ENCODE measurements at regions not wholly inside any gene's neighbourhood (a gene's known extent, or its start where the extent isn't known, plus 50 kb on each side); places are given as distances from the start of the nearest gene placed in this dataset.
A peak's percentile ranks its signal among the peaks of the same experiment; 100 is the strongest.

DNA sequence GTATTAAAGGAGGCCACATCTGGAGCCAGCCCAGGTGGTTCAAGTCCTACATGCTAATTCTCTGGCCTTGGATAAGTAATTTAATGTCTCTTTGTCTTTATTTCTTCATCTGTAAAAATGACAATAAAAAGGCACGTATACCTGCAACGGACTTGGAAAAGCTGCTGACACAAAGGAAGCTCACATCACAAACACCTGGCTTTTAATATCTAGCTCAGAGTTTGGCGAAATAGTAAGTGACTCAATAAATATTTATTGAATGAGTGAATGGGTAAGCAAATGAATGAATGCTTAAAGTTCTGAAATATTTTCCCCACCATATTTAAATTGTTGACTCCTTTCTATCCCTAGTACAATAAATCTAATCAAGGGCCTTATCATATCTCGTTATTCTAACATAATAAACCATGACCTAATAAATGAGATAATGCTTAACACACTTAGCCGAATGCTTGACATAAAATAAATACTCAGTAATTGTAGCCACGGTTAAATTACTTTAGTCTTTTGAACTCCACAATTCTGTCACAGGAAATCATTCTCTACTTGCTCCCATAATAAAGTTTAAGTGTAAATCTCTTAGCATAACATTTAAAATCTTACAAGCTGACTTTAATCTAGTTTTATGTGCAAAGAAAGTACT lies 74.7 kb upstream of the PALMD start:
- no peak for DNase-seq (ENCODE audit: low spot score)

DNA sequence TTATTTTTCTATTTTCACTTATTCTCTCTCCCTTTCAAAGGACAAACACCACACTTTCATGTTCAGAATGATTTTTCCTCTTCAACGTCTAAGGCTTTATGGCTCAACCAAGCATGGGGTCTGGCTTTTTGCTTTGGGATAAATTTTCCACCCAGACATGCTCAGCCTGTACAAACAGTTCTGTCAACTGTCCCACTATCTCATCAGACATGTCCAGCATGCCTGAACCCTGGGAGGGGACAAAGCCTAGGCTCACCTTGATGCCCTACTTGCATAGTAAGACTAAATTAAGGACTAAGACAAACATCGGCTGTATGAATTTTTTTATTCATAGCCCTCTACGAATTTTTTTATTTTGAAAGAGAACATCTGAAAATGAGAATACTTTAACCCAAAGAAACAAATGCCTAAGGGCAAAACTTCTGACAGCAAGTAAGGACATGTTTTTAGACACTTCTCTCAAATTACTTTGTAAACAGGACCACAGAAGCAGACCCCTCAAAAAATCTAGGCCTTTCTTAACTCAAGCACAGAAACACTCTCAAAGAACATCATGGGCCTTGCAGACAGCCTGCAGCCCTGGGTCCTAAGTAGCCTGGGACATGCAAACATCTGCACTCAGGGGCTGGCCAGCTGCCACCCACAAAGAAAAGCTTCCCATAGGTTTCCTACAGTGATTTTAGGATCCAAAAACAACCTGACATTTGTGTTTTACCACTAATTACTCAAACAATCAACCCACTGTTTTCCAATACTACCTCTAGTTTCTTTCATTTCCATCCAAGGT lies 72.3 kb upstream of the PALMD start:
- no peak for DNase-seq (ENCODE audit: low spot score)

DNA sequence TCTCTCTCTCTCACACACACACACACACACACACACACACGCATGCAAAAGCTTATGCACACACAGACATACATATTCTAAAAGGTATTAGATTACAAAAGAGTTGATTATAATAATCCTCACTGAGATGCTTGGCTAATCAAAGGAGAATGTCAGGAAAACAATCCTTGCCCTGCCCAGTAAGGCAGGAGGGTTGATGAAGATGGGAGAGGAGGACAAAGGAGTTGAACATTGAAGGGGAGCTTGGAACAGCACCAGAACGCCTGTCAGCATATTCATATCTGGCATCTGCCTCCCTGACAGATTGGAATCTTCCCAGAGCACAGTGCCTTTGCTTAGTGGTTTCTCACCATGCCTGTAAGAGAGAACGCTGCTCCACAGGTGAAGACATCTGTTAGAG lies 68.6 kb upstream of the PALMD start:
- DNase-seq (ENCODE audit: low spot score), result no peak

DNA sequence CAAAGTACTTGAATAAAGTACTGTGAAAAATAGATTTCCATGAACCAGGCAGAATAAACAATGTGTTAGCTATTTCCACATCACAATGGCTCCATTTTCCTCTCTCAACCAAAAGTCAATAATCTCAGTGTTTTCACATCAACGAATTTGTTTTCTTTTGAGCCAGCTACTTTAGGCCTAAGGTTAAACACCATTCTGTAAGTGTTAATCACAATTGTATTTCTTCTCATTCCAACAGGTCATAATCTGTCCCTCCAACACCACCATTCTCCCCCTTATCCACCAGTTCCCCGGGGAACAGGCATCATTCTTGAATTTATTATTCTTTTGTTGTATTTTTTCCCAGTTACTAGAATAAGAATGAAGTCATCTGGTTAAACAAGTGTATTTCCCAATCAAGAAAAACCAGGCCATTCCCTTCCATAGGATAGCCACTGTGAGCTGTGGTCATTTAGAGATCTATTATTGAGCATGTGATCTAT lies 66.2 kb upstream of the PALMD start:
- no peak for DNase-seq (ENCODE audit: low spot score)

DNA sequence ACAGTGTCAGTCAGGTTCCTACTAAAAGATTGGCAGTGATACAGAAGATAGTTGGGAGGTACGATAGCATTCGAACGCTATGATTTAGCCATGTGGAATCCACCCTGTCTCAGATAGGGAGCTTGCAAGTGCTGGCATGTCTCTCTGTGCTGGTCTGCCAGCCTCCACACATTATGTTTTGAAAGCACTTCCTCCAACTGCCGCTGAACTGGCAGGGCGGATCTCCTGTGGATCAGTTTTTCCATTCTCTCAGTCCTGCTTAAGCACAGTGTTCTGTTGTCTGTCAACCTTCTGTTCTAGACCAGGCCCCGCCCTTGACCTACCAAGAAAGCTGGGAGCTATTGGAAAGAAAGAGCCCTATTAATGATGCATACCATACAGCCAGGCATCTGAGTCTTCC lies 65.5 kb upstream of the PALMD start:
- no peak for DNase-seq (ENCODE audit: low spot score)

DNA sequence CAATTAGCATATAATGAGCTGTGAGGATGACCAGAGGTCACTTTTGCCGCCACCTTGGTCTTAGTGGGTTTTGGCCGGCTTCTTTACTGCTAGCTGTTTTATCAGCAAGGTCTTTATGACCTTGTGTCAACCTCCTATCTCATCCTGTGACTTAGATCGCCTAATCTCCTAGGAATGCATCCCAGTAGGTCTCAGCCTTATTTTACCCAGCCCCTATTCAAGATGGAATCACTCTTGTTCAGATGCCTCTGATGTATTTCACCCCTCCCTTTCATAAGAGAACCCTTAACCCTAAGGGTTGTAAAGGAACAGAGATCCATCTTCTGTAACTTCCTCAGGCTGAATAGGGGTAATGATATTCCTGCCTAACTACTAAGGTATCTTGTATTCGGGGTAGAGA lies 58.9 kb upstream of the PALMD start:
- DNase-seq (ENCODE audit: low spot score), result no peak

DNA sequence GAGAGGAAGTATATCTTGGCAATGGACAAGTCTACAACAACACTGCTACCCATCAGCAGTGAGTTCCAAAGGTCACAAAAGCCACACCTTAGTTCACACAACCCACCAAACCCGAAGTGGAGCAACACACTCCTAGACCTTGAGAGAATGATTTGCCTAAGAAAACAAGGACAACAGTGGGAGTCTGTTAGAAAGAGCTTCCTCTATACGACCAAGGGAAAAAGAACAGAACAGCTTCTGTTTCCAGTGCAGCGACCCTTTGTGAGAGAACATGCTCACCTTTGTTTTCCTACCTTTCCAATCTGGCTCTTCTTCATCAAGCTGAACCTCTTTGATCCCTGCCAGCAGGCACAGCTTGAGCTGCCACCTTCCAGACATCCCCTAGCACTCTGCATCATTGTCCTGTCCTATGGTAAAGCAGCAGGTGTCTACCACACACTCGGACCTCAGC lies 56.7 kb upstream of the PALMD start:
- peak; percentile 0 for DNase-seq (ENCODE audit: low spot score)

DNA sequence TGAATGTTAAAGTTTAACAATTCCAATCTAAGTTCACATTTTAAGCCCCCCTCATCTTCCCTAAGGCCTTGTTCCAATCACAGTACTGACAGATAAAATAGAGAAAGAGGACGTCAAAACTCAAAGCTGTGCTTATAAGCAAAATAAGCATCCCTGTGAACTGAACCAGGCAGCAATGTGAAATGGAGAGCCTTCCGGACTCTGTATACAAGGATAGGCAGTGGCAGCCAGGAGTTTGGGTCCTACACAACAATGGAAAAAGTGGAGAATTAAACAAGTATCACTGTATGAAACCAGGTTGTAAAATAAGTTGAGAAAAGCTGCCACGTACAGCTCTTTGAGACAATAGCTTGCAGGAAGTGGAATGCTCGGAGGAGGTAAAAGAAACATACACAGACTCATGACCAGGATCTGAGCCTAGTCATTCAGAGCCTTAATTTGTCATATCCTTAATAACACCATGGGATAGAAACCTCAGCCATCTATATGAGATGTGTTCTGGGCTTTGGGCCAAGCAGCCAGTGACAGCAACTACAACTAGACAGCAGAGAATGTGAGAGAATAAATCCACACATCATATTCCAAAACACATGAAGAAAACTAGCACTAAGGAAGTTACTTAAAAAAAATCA lies 55.2 kb upstream of the PALMD start:
- DNase-seq (ENCODE audit: low spot score), result no peak

DNA sequence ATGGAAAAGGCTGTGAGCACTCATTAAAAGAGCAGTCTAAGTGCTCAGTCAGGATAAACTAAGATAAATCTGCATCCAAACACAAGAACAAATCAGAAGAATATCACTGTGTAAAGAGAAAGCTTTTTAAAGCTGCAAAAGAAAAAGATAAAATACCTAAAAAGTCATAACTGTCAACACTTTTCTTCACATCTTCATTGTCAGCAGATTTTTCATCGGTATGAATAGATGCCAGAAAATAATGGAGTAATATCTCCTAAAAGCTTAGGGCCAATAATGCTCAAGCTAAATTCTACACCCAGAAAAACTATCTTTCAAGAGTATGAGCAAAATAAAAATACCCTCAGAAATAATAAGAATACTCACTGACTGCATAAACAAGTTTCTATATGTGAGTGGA lies 54.0 kb upstream of the PALMD start:
- DNase-seq (ENCODE audit: low spot score), result no peak

DNA sequence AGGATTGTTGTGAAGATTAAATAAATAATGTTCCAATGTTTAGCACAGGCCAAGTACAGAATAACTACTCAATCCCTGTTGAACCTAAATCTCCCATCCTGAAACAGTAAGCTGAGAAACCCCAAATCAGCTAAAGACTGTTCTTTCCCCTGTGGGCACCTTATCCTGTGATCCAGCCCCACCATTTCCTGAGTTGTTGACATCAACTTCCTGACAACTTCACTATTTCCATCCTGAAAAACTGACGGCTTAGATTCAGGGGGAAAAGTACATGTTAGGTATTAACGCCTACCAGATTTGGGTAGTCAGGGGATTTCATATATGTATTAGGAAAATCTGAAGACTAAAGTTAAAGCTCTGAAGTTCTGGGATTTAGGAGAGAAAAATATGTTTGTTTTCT lies 51.7 kb upstream of the PALMD start:
- no peak for DNase-seq (ENCODE audit: low spot score)

DNA sequence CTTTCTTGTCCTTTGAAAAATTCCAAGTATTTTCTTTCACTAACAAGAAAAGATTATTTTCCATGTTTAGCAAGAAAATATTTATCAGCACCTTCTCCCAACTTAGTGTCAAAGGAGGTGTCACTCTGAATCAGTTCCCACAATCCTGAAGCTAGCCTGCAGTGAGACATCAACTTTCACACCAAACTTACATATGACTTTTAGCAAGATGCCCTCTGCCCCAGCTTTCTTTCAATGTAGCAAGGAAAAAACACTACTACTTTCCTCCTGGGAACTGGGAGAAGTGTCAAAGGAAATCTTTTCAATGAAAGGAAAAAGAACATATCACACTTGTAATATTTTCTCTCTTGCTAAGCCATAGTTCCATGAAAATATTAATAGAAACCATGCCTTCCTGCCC lies 50.9 kb upstream of the PALMD start:
- no peak for DNase-seq (ENCODE audit: low spot score)

DNA sequence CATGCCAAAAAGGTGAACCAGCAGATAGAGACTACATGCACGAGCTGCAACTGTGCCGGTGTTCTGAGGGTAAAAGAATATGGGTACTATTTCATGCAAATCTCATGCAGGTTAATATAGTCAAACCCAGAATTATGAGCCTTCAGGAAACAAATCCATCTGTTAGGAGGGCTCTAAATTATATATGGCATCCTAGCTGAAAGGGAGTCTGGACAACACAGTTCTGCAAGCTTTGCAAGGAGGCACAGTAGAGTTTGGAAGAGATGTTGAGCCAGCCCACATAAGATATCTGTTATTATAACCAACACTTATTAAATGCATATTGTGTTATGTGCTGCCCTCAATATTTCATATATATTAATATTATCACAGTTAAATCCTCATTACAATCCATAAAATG lies 50.5 kb upstream of the PALMD start:
- no peak for DNase-seq (ENCODE audit: low spot score)

Measured in SW480 (cell line).